Astrocyte (in vitro differentiated cells and primary cell): ENCODE measurements at regions not wholly inside any gene's neighbourhood (a gene's known extent, or its start where the extent isn't known, plus 50 kb on each side); places are given as distances from the start of the nearest gene placed in this dataset.

Experiments
- CTCF ChIP-seq: IDR thresholded peaks from 2 replicates; pipeline ENCODE4 v1.5.1; 2011; ENCODE audit warnings: low read depth, mild to moderate bottlenecking, inconsistent platforms, low read length, moderate library complexity; ENCODE audit not compliant: insufficient read depth
- EZH2 ChIP-seq: IDR thresholded peaks from 2 replicates; pipeline ENCODE4 v1.6.1; 2012; ENCODE audit warnings: mild to moderate bottlenecking, low read length, inconsistent platforms; ENCODE audit not compliant: insufficient read depth

GRCh38 chr7:86964973-86965726, 94.3 kb downstream of the ELAPOR2 start:
- TF ChIP-seq CTCF (no peak), EZH2 (no peak)
